DOHH2 (cell line): ENCODE measurements at regions not wholly inside any gene's neighbourhood (a gene's known extent, or its start where the extent isn't known, plus 50 kb on each side); places are given as distances from the start of the nearest gene placed in this dataset.

Experiments
- H3F3A ChIP-seq: fragments of 200-600 bp; sonication (generic), shearing (Covaris generic); 2 replicates; pipeline ENCODE4 v1.6.0; 2016; ENCODE audit warnings: antibody characterized with exemption, mild to moderate bottlenecking; ENCODE audit not compliant: control insufficient read depth, insufficient read depth
- H3K27ac ChIP-seq: fragments of 200-600 bp; sonication (generic); 2 replicates; pipeline ENCODE4 v1.5.1; 2014; ENCODE audit warnings: low read depth, mild to moderate bottlenecking, low read length, moderate library complexity
- H3K27me3 ChIP-seq: fragments of 200-600 bp; sonication (generic); 2 replicates; pipeline ENCODE4 v1.6.1; 2014; ENCODE audit warnings: mild to moderate bottlenecking, low read length, mixed read lengths; ENCODE audit not compliant: control insufficient read depth
- H3K36me3 ChIP-seq: fragments of 200-600 bp; sonication (generic); 2 replicates; pipeline ENCODE4 v1.6.1; 2014; ENCODE audit warnings: mild to moderate bottlenecking, low read length, moderate library complexity, mixed read lengths; ENCODE audit not compliant: control insufficient read depth
- H3K4me1 ChIP-seq: fragments of 200-600 bp; sonication (generic); 2 replicates; pipeline ENCODE4 v1.6.1; 2014; ENCODE audit warnings: mild to moderate bottlenecking, low read length, mixed read lengths; ENCODE audit not compliant: control insufficient read depth
- H3K4me2 ChIP-seq: fragments of 200-600 bp; sonication (generic); 2 replicates; pipeline ENCODE4 v1.6.0; 2014; ENCODE audit warnings: mild to moderate bottlenecking, low read length, moderate library complexity
- H3K4me3 ChIP-seq: fragments of 200-600 bp; sonication (generic); 2 replicates; pipeline ENCODE4 v1.5.1; 2014; ENCODE audit warnings: mild to moderate bottlenecking, low read length, mixed read lengths
- H3K79me2 ChIP-seq: fragments of 200-600 bp; sonication (generic); 2 replicates; pipeline ENCODE4 v1.6.1; 2014; ENCODE audit warnings: mild to moderate bottlenecking, low read length, mixed read lengths; ENCODE audit not compliant: control insufficient read depth
- H3K9me2 ChIP-seq: fragments of 200-600 bp; sonication (generic); replicated peaks from 2 replicates; pipeline ENCODE4 v1.6.1; 2014; ENCODE audit warnings: mild to moderate bottlenecking, low read length, mixed read lengths; ENCODE audit not compliant: control insufficient read depth
- H3K9me3 ChIP-seq: fragments of 200-600 bp; sonication (generic); 2 replicates; pipeline ENCODE4 v1.6.1; 2014; ENCODE audit warnings: antibody characterized with exemption, low read length, mixed read lengths; ENCODE audit not compliant: control insufficient read depth, insufficient read depth
- H4K20me1 ChIP-seq: fragments of 200-600 bp; sonication (generic); 2 replicates; pipeline ENCODE4 v1.6.0; 2014; ENCODE audit warnings: low read depth, mild to moderate bottlenecking, antibody characterized with exemption, low read length, moderate library complexity; ENCODE audit not compliant: control insufficient read depth, insufficient read depth
- EZH2phosphoT487 ChIP-seq: fragments of 200-600 bp; sonication (generic); IDR thresholded peaks from 2 replicates; pipeline ENCODE4 v1.6.1; 2017; ENCODE audit warnings: borderline replicate concordance, mild to moderate bottlenecking, antibody characterized with exemption, low read length, moderate library complexity, mixed read lengths
- TF ChIP-seq, protein P1 (sequence below): fragments of 200-600 bp; sonication (generic); IDR thresholded peaks from one replicate; pipeline ENCODE4 v1.5.1; 2014; ENCODE audit warnings: antibody characterized with exemption, mild to moderate bottlenecking, low read depth, low read length; ENCODE audit not compliant: poor library complexity, severe bottlenecking

DNA sequence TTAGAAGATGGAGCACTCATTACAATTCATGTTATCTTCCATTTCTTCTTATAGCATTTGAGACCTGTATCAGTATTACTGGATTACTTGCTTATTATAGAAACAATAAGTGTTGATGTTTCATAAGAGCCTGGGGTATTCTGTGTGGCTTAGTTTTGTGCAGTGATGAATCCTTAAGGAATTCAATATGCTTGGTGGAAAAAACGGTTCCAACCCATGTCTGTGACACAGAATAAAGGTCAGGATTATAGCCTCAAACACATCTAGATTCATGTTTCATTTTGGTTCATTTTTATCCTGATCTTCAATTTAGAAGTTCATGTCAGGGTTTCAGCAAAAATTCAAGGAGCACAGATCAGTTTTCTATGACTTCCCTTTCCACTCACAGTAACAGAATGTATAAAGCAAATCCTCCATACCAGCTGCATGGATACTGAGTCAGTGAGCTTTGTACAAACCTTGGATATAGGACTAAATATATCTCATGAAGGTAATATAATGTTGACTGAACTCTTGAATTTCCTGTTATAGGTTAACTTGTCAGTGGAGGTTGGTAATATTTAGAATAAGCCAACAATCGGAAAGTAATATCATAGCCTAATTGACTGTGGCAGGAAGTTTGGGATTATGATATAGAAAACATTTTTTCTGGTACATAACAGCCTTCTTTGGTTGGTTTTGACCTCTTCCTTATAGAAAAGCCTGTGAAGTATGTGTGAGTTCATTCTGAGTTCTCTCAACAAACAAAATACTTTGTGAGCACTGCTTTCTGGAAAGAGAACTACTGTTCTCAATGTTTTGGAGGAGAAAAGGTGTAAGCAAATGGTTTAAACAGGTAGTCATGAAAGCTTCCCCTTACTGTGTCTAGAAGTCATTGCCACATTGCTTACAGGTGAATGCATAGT lies 218.2 kb upstream of the TPM1 start:
- Histone ChIP-seq H3K79me2 (no peaks in the 10 kb centered on the region), H3F3A (no peaks in the 10 kb centered on the region), H3K27me3 (peaks cover 11% of the 10 kb centered on the region), H3K4me3 (no peak overlapping the region), H3K27ac (no peak overlapping the region), H3K4me1 (no peaks in the 10 kb centered on the region), H3K9me3 (no peaks in the 10 kb centered on the region), H4K20me1 (no peaks in the 10 kb centered on the region), H3K36me3 (no peaks in the 10 kb centered on the region), H3K9me2 (no peaks in the 10 kb centered on the region), H3K4me2 (no peak overlapping the region)
- TF ChIP-seq, protein P1, sequence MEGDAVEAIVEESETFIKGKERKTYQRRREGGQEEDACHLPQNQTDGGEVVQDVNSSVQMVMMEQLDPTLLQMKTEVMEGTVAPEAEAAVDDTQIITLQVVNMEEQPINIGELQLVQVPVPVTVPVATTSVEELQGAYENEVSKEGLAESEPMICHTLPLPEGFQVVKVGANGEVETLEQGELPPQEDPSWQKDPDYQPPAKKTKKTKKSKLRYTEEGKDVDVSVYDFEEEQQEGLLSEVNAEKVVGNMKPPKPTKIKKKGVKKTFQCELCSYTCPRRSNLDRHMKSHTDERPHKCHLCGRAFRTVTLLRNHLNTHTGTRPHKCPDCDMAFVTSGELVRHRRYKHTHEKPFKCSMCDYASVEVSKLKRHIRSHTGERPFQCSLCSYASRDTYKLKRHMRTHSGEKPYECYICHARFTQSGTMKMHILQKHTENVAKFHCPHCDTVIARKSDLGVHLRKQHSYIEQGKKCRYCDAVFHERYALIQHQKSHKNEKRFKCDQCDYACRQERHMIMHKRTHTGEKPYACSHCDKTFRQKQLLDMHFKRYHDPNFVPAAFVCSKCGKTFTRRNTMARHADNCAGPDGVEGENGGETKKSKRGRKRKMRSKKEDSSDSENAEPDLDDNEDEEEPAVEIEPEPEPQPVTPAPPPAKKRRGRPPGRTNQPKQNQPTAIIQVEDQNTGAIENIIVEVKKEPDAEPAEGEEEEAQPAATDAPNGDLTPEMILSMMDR, result no peak
- no peak for TF ChIP-seq EZH2phosphoT487

DNA sequence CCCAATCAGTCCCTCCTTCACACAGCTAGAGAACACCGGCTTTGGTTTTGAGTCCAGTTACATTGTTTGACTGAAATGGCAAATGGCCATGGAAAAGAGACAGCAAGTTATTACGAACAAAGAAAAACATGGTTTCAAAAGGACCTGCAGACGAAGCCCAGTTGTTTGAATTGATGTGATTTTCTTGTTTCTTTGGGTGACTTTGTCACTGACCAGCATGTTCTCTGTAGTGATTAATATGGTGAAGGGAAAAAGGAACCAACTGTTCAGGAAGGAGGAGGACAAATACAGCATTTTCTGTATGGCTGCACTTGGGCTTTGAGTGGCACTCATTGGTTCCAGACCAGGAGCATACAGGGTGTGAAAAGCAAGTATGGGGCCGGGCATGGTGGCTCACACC lies 217.4 kb upstream of the TPM1 start:
- H3F3A ChIP-seq, result no peaks in the 10 kb centered on the region
- H3K36me3 ChIP-seq, result no peaks in the 10 kb centered on the region
- no peaks in the 10 kb centered on the region for H4K20me1 ChIP-seq
- no peaks in the 10 kb centered on the region for H3K9me2 ChIP-seq
- H3K27ac ChIP-seq, result no peak overlapping the region
- no peak overlapping the region for H3K4me2 ChIP-seq
- H3K4me1 ChIP-seq, result no peaks in the 10 kb centered on the region
- TF ChIP-seq EZH2phosphoT487, result no peak
- TF ChIP-seq, protein P1, result no peak
- no peaks in the 10 kb centered on the region for H3K79me2 ChIP-seq
- H3K9me3 ChIP-seq, result no peaks in the 10 kb centered on the region
- H3K27me3 ChIP-seq, result peaks cover 9% of the 10 kb centered on the region
- H3K4me3 ChIP-seq, result no peak overlapping the region

DNA sequence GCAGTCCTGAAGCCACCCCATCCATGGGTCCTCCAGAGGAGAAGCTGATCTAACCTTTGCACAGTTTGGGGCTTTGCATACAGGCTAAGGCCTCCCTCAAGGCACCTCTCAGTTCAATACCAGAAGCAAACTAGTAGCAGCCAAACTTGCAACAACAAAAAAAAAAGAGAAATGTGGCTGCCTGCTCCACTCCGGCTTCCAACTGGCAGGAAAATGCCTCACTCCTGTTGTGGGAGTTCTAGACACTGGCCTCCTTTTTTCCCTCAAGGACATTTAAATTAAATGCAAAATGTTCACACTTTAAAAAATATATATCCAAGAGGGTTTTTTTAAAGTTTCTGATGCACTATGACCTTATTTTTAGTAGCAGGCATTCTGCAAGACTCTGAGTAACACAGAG lies 216.0 kb upstream of the TPM1 start:
- no peaks in the 10 kb centered on the region for H3K79me2 ChIP-seq
- H3F3A ChIP-seq, result no peaks in the 10 kb centered on the region
- H3K36me3 ChIP-seq, result no peaks in the 10 kb centered on the region
- no peaks in the 10 kb centered on the region for H3K4me1 ChIP-seq
- no peaks in the 10 kb centered on the region for H3K9me3 ChIP-seq
- H3K27ac ChIP-seq, result no peak overlapping the region
- no peaks in the 10 kb centered on the region for H4K20me1 ChIP-seq
- TF ChIP-seq, protein P1, result no peak
- no peak for TF ChIP-seq EZH2phosphoT487
- no peaks in the 10 kb centered on the region for H3K9me2 ChIP-seq
- H3K4me3 ChIP-seq, result no peak overlapping the region
- no peaks in the 10 kb centered on the region for H3K27me3 ChIP-seq
- H3K4me2 ChIP-seq, result no peak overlapping the region
